Brain microvascular endothelial cell (primary cell): ENCODE measurements at regions not wholly inside any gene's neighbourhood (a gene's known extent, or its start where the extent isn't known, plus 50 kb on each side); places are given as distances from the start of the nearest gene placed in this dataset.
"Not testable (repeated sequence)": the region's sequence is repeated elsewhere in the genome, so short reads cannot be mapped to it uniquely, and the experiment has no call there.

ENCODE experiments used
- DNase-seq: peaks from one replicate; pipeline ENCODE4 v3.0.0-alpha.2; 2020
- H3K27ac ChIP-seq: fragments of 250-450 bp; sonication (Bioruptor Pico); 2 replicates; pipeline ENCODE4 v1.5.1; 2020; ENCODE audit warnings: mild to moderate bottlenecking, moderate library complexity
- H3K27me3 ChIP-seq: fragments of 250-450 bp; sonication (Bioruptor Pico); replicated peaks from 2 replicates; pipeline ENCODE4 v1.5.1; 2020; ENCODE audit warnings: mild to moderate bottlenecking
- H3K36me3 ChIP-seq: fragments of 250-450 bp; sonication (Bioruptor Pico); replicated peaks from 2 replicates; pipeline ENCODE4 v1.5.1; 2020; ENCODE audit warnings: mild to moderate bottlenecking
- H3K4me3 ChIP-seq: 2 replicates; pipeline ENCODE4 v1.5.1; 2011; ENCODE audit warnings: low read depth, mild to moderate bottlenecking, control low read depth, low read length, moderate library complexity
- in situ Hi-C: cut with HindIII; loops from 2 replicates; pipeline ENCODE4 v1.10.0; 2017; ENCODE audit warnings: low sequenced_read_pairs, low pct_ligation_motif_present
- TF ChIP-seq, protein P1 (sequence below): IDR thresholded peaks from 2 replicates; pipeline ENCODE4 v1.5.1; 2011; ENCODE audit warnings: low read depth, mild to moderate bottlenecking, moderate library complexity, low read length, control low read depth, inconsistent platforms; ENCODE audit errors: missing control alignments

DNA sequence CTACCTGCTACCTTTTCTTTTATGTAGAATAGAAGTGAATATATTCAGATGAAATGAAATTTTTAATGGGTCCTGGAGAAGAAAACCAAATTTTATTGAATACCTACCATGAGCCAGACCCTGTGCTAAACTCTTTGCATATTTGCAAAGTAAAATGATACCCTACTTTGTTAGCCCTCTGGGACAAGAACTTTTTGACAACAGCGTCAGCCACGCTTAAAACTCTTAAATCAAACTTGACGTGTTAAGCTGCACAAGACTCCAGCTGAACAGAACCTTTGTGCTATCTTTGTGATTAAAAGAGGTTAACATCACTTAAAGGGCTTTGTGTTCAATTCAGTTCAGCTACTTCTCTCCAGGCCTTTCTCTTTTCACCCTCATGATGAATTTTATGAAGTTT, 316.5 kb downstream of the MEX3B start:
- DNase-seq = no peak
- H3K27ac ChIP-seq = no peak overlapping the region
- H3K27me3 ChIP-seq = no peaks in the 10 kb centered on the region
- TF ChIP-seq, protein P1, sequence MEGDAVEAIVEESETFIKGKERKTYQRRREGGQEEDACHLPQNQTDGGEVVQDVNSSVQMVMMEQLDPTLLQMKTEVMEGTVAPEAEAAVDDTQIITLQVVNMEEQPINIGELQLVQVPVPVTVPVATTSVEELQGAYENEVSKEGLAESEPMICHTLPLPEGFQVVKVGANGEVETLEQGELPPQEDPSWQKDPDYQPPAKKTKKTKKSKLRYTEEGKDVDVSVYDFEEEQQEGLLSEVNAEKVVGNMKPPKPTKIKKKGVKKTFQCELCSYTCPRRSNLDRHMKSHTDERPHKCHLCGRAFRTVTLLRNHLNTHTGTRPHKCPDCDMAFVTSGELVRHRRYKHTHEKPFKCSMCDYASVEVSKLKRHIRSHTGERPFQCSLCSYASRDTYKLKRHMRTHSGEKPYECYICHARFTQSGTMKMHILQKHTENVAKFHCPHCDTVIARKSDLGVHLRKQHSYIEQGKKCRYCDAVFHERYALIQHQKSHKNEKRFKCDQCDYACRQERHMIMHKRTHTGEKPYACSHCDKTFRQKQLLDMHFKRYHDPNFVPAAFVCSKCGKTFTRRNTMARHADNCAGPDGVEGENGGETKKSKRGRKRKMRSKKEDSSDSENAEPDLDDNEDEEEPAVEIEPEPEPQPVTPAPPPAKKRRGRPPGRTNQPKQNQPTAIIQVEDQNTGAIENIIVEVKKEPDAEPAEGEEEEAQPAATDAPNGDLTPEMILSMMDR = no peak
- no peak overlapping the region for H3K4me3 ChIP-seq
- in situ Hi-C loops = no loop called here
- no peaks in the 10 kb centered on the region for H3K36me3 ChIP-seq

DNA sequence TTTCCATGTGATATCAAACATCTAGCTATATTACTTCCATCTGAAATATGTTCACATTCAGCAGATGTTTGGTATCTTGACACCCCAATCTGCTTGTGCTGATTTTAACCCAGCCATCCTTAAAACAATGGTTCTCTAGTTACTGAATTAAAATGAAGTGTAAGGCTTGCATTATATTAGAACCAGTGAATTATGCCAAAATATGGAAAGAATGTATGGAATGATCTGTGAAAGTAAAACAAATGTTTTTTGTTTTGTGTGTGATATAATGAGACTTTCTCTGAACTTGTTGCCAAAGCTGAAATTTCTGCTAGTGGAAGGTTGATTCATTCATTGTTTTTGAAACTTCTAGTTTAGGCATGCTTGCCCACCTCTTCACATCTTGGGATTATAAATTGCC, 317.1 kb downstream of the MEX3B start:
- Histone ChIP-seq H3K27me3 (no peaks in the 10 kb centered on the region), H3K27ac (no peak overlapping the region), H3K4me3 (no peak overlapping the region), H3K36me3 (no peaks in the 10 kb centered on the region)
- in situ Hi-C loops = no loop called here
- TF ChIP-seq, protein P1 = no peak
- no peak for DNase-seq

DNA sequence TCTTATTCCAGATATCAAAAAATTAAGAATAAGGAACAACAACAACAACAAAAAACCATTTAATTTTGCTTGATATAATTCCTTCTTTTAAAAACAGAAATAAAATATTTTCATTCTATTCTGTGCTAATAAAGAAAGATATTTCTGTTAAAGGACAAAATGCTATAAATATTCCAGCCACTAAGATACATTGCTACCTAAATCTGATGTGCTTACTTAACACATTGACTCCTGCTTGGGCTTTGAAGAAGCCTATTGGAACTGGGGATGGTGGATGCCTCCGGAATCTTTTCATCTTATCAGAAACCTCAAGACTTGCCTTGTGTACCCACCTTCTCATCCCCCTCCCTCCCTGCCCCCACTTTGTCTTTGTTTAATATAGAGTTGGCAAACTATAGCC, 320.2 kb downstream of the MEX3B start:
- DNase-seq = no peak
- in situ Hi-C loops = no loop called here
- Histone ChIP-seq H3K4me3 (no peak overlapping the region), H3K36me3 (no peaks in the 10 kb centered on the region), H3K27me3 (no peaks in the 10 kb centered on the region), H3K27ac (no peak overlapping the region)
- TF ChIP-seq, protein P1 = no peak

DNA sequence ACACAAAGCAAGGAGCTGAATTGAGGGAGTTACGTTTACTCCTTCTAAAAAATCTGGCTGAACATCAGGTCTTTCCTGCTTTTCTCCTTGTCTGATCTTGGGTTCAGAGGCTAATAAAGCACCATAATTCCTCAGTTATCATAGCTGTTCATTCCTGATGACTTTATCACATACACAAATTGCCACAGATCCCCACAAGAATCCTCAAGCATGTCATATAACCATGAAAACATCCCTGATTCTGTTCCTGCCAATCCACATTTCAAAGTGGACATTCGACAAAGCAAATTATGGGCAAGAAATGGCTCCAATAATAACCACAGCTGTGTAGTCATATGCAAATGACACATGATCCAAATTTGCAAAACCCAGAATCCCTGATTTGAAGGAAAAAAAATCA, 321.3 kb downstream of the MEX3B start:
- no peak for DNase-seq
- Histone ChIP-seq H3K36me3 (no peaks in the 10 kb centered on the region), H3K27ac (no peak overlapping the region), H3K4me3 (no peak overlapping the region), H3K27me3 (no peaks in the 10 kb centered on the region)
- TF ChIP-seq, protein P1 = no peak
- in situ Hi-C loops = no loop called here

DNA sequence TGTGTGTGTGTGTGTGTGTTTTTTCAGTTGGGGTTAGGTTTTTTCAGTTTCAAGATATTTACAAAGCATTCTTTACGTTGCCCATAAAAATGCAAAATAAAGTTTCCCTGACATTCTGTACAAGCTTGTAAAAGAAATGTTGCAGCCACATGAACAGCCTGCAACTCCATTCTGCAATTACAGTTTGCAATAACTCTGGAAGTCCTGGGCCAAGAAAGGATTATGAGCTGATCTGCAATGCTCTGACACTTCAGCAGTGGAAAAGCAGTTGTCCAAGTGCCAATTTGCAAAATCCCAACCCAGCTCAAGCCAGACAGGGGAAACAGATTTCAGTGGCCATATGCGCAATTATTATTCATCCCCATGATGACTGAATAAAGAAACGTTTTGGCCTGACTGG, 322.1 kb downstream of the MEX3B start:
- Histone ChIP-seq H3K27me3 (no peaks in the 10 kb centered on the region), H3K4me3 (no peak overlapping the region), H3K36me3 (no peaks in the 10 kb centered on the region), H3K27ac (no peak overlapping the region)
- in situ Hi-C loops = no loop called here
- TF ChIP-seq, protein P1 = no peak
- DNase-seq = no peak

DNA sequence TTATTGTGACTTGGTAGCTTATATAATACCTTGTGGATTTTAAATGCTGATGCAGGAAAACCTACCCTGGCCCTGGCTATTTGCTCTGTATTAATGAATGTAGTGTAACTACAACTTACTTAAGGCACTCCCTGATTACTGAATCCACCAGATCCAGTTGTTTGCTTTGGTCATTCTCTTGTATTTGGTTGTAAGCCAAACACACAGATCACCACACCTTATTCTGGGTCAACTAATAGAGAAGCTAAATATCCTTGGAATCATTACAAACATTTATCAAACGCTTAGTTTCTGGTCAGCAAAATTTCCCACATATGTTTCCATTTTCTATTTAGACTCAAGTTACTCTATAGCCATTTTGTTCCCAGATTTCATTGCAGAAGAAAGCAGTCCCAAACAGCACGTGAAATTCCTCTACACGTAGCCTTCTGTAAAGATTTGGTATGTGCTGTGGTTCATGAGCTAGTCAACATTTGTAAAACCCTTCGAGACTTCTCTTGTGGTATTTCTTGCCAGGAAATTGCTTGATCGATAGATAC, 322.6 kb downstream of the MEX3B start:
- in situ Hi-C loops = no loop called here
- TF ChIP-seq, protein P1 = no peak
- H3K27me3 ChIP-seq = no peaks in the 10 kb centered on the region
- no peak overlapping the region for H3K27ac ChIP-seq
- no peak overlapping the region for H3K4me3 ChIP-seq
- no peak for DNase-seq
- H3K36me3 ChIP-seq = no peaks in the 10 kb centered on the region

DNA sequence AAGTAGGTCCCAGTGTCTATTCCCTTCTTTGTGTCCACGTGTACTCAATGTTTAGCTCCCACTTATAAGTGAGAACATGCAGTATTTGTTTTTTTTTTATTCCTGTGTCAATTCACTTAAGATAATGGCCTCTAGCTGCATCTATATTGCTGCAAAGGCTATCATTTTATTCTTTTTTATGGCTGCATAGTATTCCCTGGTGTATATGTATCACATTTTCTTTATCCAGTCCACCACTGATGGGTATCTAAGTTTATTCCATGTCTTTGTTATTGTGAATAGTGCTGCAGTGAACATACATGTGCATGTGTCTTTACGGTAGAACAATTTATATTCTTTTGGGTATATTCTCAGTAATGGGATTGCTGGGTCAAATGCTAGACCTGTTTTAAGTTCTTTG, 329.4 kb downstream of the MEX3B start:
- H3K27me3 ChIP-seq, H3K36me3 ChIP-seq, DNase-seq, in situ Hi-C loops, H3K27ac ChIP-seq, H3K4me3 ChIP-seq: not testable (repeated sequence)
